CMK (cell line): ENCODE measurements at regions not wholly inside any gene's neighbourhood (a gene's known extent, or its start where the extent isn't known, plus 50 kb on each side); places are given as distances from the start of the nearest gene placed in this dataset.
"Not testable (repeated sequence)": the region's sequence is repeated elsewhere in the genome, so short reads cannot be mapped to it uniquely, and the experiment has no call there.

Experiments used
- DNase-seq: peaks from one replicate; pipeline ENCODE4 v3.0.0-alpha.2; 2010; ENCODE audit warnings: low read depth

DNA sequence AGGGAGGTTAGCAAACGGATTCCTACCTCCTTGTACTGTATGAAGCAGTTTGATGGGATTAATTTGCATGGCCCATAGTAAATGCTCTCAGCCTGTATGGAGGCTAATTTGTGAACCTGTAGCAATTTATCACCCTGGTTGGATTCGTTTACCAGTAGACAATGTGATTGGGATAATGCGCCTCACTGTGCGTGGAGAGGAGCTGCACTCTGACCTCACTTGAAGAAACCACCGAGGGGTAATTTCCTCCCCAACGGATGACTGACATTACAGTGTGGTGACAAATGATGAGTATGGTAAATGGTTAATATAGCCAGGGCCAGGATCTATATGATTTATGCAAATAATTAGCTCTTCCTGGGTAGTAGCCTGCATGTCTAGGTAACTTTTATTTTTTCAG lies 479.1 kb upstream of the RBFOX1 start:
- DNase-seq = no peak

GRCh38 chr16:6852643-6853225 lies 479.9 kb upstream of the RBFOX1 start:
- no peak for DNase-seq

- DNase-seq = no peak
Observed at GRCh38 chr16:6846452-6846851, 486.2 kb upstream of the RBFOX1 start.

DNA sequence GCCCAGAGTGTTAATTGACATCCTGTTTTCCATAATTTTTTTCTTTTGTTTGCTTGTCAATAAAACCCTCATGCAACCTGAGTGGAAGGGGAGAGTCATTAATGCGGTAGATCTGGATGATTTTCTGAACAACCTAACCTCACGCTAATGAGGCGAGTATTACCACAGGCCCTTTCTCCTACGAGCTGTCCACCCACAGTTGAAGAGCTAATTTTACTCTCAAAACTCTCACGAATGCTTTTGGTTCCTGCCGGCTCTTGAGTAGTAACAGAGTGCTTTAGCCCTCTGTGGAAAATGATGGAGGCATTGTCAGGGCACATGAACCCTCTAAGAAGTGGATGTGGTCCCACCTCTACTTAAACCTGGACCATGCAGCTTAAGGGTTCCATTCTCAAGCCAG lies 491.3 kb upstream of the RBFOX1 start:
- DNase-seq = no peak

GRCh38 chr16:6837722-6838121 lies 494.9 kb upstream of the RBFOX1 start:
- DNase-seq = no peak

- DNase-seq = no peak
Observed at GRCh38 chr16:6836766-6837165, 495.9 kb upstream of the RBFOX1 start.

- no peak for DNase-seq
Observed at GRCh38 chr16:6835941-6836340, 496.7 kb upstream of the RBFOX1 start.

GRCh38 chr16:6835516-6835915 lies 497.1 kb upstream of the RBFOX1 start:
- no peak for DNase-seq

- no peak for DNase-seq
Observed at GRCh38 chr16:6828690-6829089, 504.0 kb upstream of the RBFOX1 start.

DNA sequence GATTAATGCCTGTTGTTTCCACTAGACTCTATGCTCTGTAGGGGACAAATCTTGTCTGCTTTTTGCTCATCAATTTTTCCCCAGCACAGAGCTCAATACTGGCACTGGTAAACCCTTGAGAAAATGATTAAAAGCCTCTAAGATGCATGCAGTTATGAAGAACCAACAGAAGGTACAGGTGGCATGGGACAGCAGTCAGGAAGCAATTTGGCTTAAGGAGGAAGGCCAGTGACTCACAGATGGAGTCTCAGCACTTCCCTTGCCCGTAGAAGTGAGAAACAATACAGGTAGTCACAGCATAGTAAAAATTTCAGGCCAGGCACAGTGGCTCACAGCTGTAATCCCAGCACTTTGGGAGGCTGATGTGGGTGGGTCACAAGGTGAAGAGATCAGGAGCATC lies 504.7 kb upstream of the RBFOX1 start:
- DNase-seq = no peak

DNA sequence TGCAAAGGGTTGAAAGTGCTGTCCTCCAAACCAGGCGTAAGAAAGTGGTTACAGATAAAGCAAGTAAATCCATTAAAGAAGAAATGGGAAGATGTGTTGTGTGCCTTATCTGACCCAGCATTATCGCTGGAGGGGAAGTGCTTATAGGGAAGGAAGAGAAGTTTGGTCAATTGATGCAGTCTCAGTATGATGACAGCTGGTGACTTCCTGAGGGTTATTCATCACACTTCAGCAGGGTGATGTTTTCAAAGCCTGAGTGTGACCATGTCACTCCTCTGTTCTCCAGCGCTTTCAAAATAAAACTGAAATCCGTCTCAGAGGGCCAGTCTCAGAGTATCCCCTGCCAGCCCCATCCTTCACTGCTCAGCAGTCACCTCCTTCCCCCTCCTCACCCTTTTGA lies 505.4 kb upstream of the RBFOX1 start:
- DNase-seq = peak; percentile 1

- DNase-seq = no peak
Observed at GRCh38 chr16:6822041-6822440, 510.6 kb upstream of the RBFOX1 start.

DNA sequence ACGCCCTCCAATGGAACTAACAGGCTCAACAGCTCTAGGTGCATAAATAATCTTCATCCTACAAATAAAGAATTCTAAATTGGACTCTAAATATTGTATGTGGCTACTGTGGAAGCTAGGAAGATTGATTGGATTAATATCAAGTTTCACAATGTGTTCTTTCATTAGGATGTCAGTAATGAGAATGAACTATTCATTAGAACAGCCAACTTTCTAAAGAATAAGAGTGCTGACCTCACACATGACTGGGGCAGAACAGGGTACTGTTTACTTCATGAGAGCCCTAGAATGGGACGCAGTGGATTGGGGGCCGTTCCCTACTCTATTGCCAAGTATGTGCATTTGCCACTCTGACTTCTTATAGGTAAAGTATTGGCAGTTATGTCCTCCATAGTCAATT lies 528.2 kb upstream of the RBFOX1 start:
- DNase-seq = no peak

DNA sequence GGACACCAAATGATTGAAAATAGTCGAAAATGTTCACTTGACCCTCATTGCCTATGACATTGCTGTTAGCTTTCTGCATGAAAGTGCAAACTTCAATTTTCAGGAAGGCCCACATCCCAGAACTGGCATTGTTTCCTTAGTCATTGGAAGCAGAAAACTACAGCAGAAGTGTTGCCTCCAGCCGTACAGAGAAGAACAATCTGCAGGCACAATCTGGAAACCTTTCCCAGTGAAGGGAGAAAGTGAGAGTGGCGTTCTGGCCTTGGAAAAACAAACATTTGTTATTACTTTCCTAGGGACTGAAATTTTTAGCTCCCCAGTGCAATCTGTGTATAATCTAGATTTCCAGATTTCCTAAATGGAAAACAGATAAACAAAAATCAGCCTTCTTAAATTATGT lies 529.5 kb upstream of the RBFOX1 start:
- DNase-seq = no peak

GRCh38 chr16:6797223-6797622 lies 535.4 kb upstream of the RBFOX1 start:
- DNase-seq = no peak

DNA sequence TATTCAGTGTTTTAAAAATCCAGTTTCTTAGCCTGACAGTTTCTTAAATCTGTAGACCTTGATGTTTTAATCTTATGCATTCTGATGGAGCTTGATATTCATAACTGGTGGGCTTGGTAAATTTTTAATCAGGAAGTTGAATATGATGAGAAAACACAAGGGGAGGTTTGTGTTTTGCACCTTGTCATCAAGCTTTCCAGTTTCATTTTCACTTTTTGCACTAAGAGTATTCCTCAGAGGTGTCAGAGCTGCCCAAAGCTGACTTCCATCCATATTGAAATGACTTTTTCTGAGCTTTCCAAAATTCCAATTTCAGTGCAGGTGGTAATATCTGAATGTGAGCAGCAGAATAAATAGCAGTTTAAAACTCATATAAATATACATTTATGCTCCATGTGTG lies 555.0 kb upstream of the RBFOX1 start:
- no peak for DNase-seq

- DNase-seq = no peak
Observed at GRCh38 chr16:6775712-6776111, 556.9 kb upstream of the RBFOX1 start.

DNA sequence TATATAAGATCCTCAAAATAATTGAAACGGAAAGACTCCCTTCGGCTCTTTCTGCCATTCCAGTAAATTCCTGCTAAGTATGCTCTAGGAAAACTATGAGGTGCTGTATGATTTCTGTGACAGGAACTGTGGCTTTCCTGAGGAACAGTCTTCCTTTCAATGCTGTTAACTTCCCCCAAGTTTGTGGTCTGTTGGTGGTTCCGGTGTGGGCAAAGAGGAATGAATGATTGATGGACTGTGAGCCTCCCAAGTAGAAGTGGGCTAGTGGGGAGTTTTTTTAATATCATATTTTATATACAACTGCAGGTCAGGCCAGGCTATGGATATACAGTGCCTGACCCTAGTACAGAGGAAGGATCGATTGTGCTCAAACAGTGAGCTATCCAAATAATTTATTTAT lies 560.7 kb upstream of the RBFOX1 start:
- DNase-seq = peak; percentile 2

DNA sequence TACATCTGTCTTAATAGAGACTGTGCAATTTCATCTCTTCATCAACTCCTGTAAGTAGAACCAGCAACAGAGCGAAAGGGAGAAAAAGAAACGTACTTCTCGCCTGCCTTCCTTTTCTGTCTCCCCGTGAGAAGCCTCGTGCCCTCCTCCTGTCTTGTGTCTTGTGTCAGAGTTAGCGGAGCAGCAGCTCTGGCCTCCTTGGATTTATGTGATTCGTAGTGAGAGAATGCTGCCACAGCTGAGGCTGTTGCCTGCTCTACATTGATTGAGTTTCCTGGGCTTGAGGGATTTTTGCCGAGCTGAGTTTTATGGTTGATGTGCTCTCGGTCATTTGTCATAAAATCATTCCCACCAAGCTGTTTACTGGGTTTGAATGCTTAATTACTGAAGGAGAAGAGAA lies 579.1 kb upstream of the RBFOX1 start:
- no peak for DNase-seq

DNA sequence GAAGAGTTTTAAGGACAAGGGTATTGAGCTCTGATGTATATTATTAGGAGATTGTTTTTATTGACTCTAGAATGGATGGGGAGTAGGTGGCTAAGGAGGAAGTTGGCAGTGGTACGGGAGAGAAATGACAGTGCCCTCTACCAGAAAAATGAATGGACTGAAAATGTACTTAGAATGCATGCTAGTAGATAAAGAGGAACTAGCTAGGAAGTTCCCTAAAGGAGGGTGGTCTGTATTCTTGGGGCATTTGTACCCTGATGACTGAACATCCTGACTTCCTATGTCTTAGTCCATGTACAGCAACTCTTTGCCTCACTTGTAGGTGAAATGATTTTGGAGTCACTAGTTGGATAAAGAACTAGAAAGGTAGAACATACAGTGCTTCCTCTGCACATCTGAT lies 581.5 kb upstream of the RBFOX1 start:
- no peak for DNase-seq

- DNase-seq = no peak
Observed at GRCh38 chr16:6749698-6750097, 582.9 kb upstream of the RBFOX1 start.

DNA sequence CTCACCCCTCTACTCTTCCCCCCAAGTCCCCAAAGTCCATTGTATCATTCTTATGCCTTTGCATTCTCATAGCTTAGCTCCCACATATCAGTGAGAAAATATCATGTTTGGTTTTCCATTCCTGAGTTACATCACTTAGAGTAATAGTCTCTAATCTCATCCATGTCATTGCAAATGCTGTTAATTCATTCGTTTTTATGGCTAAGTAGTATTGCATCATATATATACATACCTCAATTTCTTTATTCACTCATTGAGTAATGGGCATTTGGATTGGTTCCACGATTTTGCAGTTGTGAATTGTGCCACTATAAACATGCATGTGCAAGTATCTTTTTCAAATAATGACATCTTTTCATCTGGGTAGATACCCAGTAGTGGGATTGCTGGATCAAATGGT lies 596.3 kb upstream of the RBFOX1 start:
- not testable (repeated sequence) for DNase-seq

- no peak for DNase-seq
Observed at GRCh38 chr16:6735631-6736030, 597.0 kb upstream of the RBFOX1 start.

GRCh38 chr16:6732166-6732565 lies 600.5 kb upstream of the RBFOX1 start:
- no peak for DNase-seq

- DNase-seq = no peak
Observed at GRCh38 chr16:6728381-6728780, 604.3 kb upstream of the RBFOX1 start.
